ENCODE measurements at regions not wholly inside any gene's neighbourhood (a gene's known extent, or its start where the extent isn't known, plus 50 kb on each side); places are given as distances from the start of the nearest gene placed in this dataset.
"Not testable (repeated sequence)": the region's sequence is repeated elsewhere in the genome, so short reads cannot be mapped to it uniquely, and the experiment has no call there.

DNA sequence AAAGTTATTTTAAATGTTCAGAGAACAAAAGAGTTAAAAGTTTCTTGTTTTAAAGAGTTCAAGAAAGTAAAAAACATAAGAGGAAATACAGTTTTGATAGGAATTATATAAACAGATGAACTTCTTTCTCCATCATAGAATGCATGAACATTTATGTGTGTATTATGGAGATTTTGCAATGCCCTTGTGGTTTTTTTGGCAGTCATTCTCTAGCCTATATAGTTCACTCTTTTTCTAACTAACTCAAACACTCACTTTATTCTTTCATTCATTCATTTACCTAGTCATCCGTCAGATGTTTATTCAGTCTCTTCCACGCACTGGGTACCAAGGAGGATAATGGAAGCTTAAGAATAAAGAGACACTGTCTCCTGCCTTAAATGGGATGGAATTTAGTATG lies 195.9 kb upstream of the VLDLR start:
- Histone ChIP-seq H3K36me3 (ENCODE audit: control insufficient read depth, insufficient read depth, low read length) (no peaks in the 10 kb centered on the region), H3K27me3 (ENCODE audit: control insufficient read depth, insufficient read depth, low read length) (0 out of 2 replicates have a peak, but pooled peaks cover 1% of the 10 kb centered on the region), H3K4me3 (ENCODE audit: low read depth, low read length) (no peak overlapping the region)
- CTCF ChIA-PET = no interaction called here
- no peak for DNase-seq (ENCODE audit: low read depth)
- POLR2A ChIA-PET = interaction anchor here (1.0 kb wide), 1 partner anchor 14 kb away, joined by 3 read pairs; no protein-coding TSS in a partner anchor
- TF ChIP-seq, protein P1, sequence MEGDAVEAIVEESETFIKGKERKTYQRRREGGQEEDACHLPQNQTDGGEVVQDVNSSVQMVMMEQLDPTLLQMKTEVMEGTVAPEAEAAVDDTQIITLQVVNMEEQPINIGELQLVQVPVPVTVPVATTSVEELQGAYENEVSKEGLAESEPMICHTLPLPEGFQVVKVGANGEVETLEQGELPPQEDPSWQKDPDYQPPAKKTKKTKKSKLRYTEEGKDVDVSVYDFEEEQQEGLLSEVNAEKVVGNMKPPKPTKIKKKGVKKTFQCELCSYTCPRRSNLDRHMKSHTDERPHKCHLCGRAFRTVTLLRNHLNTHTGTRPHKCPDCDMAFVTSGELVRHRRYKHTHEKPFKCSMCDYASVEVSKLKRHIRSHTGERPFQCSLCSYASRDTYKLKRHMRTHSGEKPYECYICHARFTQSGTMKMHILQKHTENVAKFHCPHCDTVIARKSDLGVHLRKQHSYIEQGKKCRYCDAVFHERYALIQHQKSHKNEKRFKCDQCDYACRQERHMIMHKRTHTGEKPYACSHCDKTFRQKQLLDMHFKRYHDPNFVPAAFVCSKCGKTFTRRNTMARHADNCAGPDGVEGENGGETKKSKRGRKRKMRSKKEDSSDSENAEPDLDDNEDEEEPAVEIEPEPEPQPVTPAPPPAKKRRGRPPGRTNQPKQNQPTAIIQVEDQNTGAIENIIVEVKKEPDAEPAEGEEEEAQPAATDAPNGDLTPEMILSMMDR (IDR thresholded peaks at IDR 0.05; ENCODE audit: insufficient read depth, low read depth, low read length) = no peak

DNA sequence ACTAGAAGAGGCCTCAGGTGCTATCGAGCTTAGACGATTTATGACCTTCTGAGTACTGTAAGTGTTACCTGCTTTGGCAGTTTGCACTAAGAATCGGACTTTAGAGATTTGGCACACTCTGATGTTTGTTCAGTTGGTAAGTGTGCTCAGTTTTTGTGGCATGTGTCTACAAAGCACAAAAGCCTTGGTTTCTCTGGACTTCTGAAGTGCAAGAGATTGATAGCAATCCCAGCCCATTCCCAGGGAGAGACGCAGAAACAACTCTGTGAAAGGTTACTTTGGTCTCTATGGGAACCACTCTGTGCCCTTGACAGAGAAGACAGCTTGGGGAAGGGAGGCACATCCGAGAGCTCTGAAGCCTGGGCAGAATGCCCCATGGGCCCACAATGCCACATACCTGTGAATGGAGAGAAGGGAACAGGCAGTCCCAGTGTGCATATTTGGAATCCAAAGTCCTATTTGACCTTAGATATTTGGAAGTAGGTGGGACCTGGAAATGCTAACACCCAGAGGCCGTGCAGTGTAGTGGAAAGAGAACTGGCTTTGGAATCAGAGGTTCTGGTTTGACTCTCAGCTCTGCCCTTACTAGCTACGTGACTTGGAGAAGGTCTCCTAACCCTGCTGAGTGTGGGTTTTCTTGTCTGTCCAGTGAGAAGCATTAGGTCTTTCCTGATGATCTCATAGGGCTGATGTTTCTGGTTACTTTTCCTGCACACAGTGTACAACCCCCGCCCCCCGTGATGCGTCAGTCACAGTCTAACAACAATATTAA lies 194.3 kb upstream of the VLDLR start:
- Histone ChIP-seq H3K36me3 (ENCODE audit: control insufficient read depth, insufficient read depth, low read length) (no peaks in the 10 kb centered on the region), H3K27me3 (ENCODE audit: control insufficient read depth, insufficient read depth, low read length) (0 out of 2 replicates have a peak, but pooled peaks cover 1% of the 10 kb centered on the region), H3K4me3 (ENCODE audit: low read depth, low read length) (no peak overlapping the region)
- CTCF ChIA-PET = no interaction called here
- POLR2A ChIA-PET = no interaction called here
- TF ChIP-seq, protein P1 (IDR thresholded peaks at IDR 0.05; ENCODE audit: insufficient read depth, low read depth, low read length) = no peak
- DNase-seq (ENCODE audit: low read depth) = no peak

DNA sequence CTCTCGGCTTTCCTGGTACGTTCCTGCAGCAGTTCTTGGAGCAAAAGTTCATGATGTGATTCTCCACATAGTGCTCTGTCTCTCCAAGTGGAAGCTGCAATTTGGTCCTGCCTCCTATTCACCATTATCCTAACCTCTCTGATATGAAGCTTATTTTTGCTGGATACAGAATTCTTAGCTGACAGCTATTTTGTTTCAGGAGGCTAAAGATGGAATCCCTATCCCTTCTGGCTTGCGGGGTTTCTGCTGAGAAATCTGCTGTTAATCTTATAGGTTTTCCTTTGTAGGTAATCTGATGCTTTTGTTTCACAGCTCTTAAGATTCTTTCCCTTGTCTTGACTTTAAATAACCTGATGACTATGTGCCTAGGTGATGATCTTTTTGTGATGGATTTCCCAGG lies 181.6 kb upstream of the VLDLR start:
- no peaks in the 10 kb centered on the region for H3K36me3 ChIP-seq (ENCODE audit: control insufficient read depth, insufficient read depth, low read length)
- CTCF ChIA-PET = no interaction called here
- TF ChIP-seq, protein P1 (IDR thresholded peaks at IDR 0.05; ENCODE audit: insufficient read depth, low read depth, low read length) = no peak
- no peak for DNase-seq (ENCODE audit: low read depth)
- POLR2A ChIA-PET = no interaction called here
- H3K4me3 ChIP-seq (ENCODE audit: low read depth, low read length) = no peak overlapping the region
- peaks cover 2% of the 10 kb centered on the region; the same call in 1 of the 2 replicates for H3K27me3 ChIP-seq (ENCODE audit: control insufficient read depth, insufficient read depth, low read length)

DNA sequence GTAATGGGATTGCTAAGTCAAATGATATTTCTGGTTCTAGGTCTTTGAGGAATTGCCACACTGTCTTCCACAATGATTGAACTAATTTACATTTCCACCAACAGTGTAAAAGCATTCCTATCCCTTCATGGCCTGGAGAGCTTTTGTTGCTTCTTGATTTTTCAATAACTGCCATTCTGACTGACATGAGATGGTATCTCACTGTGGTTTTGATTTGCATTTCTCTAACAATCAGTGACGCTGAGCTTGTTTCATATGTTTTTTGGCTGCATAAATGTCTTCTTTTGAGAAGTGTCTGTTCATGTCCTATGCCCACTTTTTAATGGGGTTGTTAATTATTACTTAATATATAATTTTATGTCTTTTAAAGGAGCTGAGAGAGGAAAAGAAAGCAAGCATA lies 177.7 kb upstream of the VLDLR start:
- CTCF ChIA-PET, POLR2A ChIA-PET: not testable (repeated sequence)

DNA sequence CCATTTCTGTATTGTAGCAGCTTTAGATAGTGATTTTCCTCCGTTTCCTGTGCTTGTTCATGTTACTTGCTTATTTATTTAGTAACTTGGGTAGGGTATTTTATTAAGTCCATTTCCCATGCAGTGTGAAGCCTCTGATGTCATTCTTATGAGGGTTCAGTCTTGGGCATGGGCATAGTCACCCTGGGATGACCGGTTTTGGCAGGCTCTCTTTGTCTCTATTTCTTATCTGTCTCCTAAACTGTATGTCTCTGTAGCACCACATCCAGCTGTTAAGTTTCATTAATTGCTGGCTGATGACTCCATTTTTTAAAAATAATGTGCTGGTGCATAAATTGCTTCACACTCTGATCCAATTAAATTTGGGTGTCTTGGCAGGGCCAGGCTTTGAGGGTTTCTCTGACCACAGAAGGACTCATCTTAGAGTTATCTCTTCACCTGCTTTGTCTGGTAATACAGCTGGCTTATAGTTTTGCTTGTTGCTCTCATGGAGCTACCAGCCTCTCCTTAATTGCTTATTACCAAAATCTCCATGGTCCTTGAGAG lies 173.3 kb upstream of the VLDLR start:
- DNase-seq (ENCODE audit: low read depth) = no peak
- Histone ChIP-seq H3K27me3 (ENCODE audit: control insufficient read depth, insufficient read depth, low read length) (no peaks in the 10 kb centered on the region), H3K36me3 (ENCODE audit: control insufficient read depth, insufficient read depth, low read length) (no peaks in the 10 kb centered on the region), H3K4me3 (ENCODE audit: low read depth, low read length) (no peak overlapping the region)
- POLR2A ChIA-PET = no interaction called here
- CTCF ChIA-PET = interaction anchor here (0.9 to 1.2 kb wide), 2 partner anchors 13 to 15 kb away, joined by 4 read pairs; no protein-coding TSS in a partner anchor
- TF ChIP-seq, protein P1 (IDR thresholded peaks at IDR 0.05; ENCODE audit: insufficient read depth, low read depth, low read length) = no peak

More for the DNA sequence above, 177.7 kb upstream of the VLDLR start:
- H3K4me3 ChIP-seq (ENCODE audit: low read depth, low read length); H3K36me3 ChIP-seq (ENCODE audit: control insufficient read depth, insufficient read depth, low read length); DNase-seq (ENCODE audit: low read depth); H3K27me3 ChIP-seq (ENCODE audit: control insufficient read depth, insufficient read depth, low read length): not testable (repeated sequence)
